Skeletal muscle tissue (tissue), 3 donors: ENCODE measurements at regions not wholly inside any gene's neighbourhood (a gene's known extent, or its start where the extent isn't known, plus 50 kb on each side); places are given as distances from the start of the nearest gene placed in this dataset.

Source experiments
- H3K27ac ChIP-seq: one replicate; pipeline ENCODE4 v1.7.0; 2013; ENCODE audit warnings: mild to moderate bottlenecking, low read depth, low read length, inconsistent platforms
- H3K27me3 ChIP-seq, 3 donors: one replicate each; pipeline ENCODE4 v1.7.0; 2013; ENCODE audit warnings: low read length in 3 of 3; ENCODE audit not compliant: control insufficient read depth in 3 of 3, insufficient read depth in 3 of 3
- H3K36me3 ChIP-seq, 3 donors: one replicate each; pipeline ENCODE4 v1.7.0; 2013; ENCODE audit warnings: low read length in 3 of 3; ENCODE audit not compliant: control insufficient read depth in 3 of 3, insufficient read depth in 3 of 3
- H3K4me1 ChIP-seq, 3 donors: one replicate each; pipeline ENCODE4 v1.7.0; 2013; ENCODE audit warnings: low read length in 3 of 3, mild to moderate bottlenecking in 3 of 3; ENCODE audit not compliant: control insufficient read depth in 3 of 3, insufficient read depth in 3 of 3
- H3K4me3 ChIP-seq, 3 donors: one replicate each; pipeline ENCODE4 v1.7.0; 2013; ENCODE audit warnings: low read length in 3 of 3
- H3K9ac ChIP-seq, 3 donors: one replicate each; pipeline ENCODE4 v1.7.0; 2013; ENCODE audit warnings: low read length in 3 of 3, mild to moderate bottlenecking in 3 of 3, moderate library complexity in 2 of 3, low read depth in 1 of 3
- H3K9me3 ChIP-seq, 3 donors: one replicate each; pipeline ENCODE4 v1.7.0; 2013; ENCODE audit warnings: low read length in 3 of 3; ENCODE audit not compliant: control insufficient read depth in 3 of 3
- donor health status: Osteomylitis.

DNA sequence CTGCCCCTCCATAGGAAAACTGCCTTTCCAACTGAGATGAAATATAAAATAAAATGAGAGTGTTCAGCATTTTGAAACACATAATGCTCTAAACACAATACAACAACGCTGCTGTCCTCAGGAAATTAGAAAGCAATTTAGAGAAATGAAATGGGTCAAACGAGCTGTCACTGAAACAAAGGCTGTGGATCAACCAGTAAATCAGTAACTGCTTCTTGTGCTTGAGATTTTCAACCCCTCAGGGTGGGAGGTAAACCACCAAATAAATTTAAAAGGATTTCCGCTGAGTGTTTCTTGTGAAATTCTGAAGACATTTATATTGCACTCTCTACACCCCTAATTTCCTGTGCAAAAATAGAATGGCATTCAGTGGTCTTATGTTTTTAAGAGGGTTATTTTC, 657.1 kb upstream of the SEL1L start:
- H3K27me3 ChIP-seq: no peaks in the 10 kb centered on the region
- no peaks in the 10 kb centered on the region for H3K4me1 ChIP-seq
- H3K27ac ChIP-seq: no peak overlapping the region
- no peak overlapping the region for H3K9ac ChIP-seq
- no peak overlapping the region for H3K4me3 ChIP-seq
- H3K36me3 ChIP-seq: no peaks in the 10 kb centered on the region
- H3K9me3 ChIP-seq: no peaks in the 10 kb centered on the region

DNA sequence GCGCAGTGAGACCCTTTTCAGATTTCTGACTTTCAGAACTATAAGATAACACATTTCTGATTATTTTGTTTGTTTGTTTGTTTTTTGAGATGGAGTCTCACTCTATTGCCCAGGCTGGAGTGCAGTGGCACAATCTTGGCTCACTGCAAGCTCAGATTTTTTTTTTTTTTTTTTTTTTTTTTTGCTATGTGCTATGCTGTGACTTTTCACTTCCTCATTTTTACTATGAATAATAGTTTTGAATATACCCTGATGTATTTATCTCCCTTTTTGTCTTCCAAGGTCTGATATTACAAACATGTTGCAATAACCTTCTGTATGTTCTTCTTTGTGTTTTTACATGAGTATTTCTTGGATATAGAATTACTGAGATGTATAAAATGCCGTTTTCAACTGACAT, 658.7 kb upstream of the SEL1L start:
- H3K27me3 ChIP-seq: no peaks in the 10 kb centered on the region
- no peaks in the 10 kb centered on the region for H3K36me3 ChIP-seq
- no peak overlapping the region for H3K27ac ChIP-seq
- H3K4me3 ChIP-seq: no peak overlapping the region
- no peaks in the 10 kb centered on the region for H3K9me3 ChIP-seq
- no peak overlapping the region for H3K9ac ChIP-seq
- no peaks in the 10 kb centered on the region for H3K4me1 ChIP-seq

DNA sequence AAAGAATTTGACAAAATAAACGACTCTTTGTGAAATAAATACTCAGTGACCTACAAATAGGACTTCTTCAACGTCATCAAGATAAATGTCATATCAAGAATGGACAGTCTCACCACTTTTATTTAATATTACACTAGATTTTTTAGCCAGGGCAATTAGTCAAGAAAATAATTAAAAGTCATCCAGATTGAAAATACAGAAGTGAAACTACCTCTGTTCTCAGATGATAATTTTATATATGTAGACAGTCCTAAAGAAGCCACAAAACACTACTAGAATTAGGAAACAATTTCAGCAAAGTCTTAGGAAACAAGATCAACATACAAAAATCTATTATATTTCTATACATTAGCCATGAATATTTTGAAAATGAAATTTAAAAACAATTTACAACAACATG, 689.6 kb upstream of the SEL1L start:
- Histone ChIP-seq H3K9me3 (no peaks in the 10 kb centered on the region), H3K9ac (no peak overlapping the region), H3K27ac (no peak overlapping the region), H3K4me3 (no peak overlapping the region), H3K4me1 (no peaks in the 10 kb centered on the region), H3K36me3 (no peaks in the 10 kb centered on the region), H3K27me3 (no peaks in the 10 kb centered on the region)

DNA sequence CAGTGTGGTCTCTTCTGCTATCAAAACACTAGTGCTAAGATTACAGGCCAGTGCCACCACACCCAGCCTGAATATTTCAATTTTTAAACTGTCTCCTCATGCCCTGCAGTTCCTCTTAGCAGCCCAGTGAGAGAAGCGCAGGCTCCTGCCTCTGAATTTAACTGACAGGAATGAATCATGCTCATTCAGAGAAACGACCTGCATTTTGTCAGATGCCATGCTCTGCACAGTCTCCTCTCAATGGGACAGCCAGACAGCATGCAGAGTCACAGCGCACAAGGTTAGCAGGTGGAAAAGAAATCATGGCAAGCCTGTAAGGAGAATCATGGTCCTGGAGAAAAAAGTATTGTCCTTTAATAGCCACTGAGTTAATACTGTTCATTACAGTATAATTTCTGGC, 691.0 kb upstream of the SEL1L start:
- H3K4me3 ChIP-seq: no peak overlapping the region
- no peak overlapping the region for H3K9ac ChIP-seq
- no peaks in the 10 kb centered on the region for H3K27me3 ChIP-seq
- H3K27ac ChIP-seq: no peak overlapping the region
- H3K9me3 ChIP-seq: no peaks in the 10 kb centered on the region
- no peaks in the 10 kb centered on the region for H3K4me1 ChIP-seq
- no peaks in the 10 kb centered on the region for H3K36me3 ChIP-seq

DNA sequence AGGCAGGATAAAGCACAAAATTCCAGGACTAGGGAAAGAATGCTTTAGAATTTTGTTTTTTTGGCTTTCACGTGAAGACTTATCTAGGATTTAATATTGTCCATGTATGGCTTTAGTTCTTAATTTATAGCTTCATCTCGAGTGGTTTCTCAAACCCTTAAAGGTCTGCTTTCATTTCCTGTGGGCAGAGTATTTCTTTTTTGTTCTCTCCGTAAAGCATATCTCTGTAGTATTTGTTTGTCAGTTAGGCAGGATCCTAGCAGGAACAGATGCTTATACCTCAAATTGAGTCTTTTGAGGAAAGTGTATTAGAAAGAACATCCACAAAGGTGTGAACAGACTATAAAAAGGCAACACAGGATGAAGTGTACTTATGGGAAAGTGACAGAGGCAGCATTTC, 697.1 kb upstream of the SEL1L start:
- no peaks in the 10 kb centered on the region for H3K9me3 ChIP-seq
- H3K9ac ChIP-seq: no peak overlapping the region
- H3K36me3 ChIP-seq: no peaks in the 10 kb centered on the region
- no peak overlapping the region for H3K27ac ChIP-seq
- H3K4me3 ChIP-seq: no peak overlapping the region
- no peaks in the 10 kb centered on the region for H3K4me1 ChIP-seq
- H3K27me3 ChIP-seq: no peaks in the 10 kb centered on the region

DNA sequence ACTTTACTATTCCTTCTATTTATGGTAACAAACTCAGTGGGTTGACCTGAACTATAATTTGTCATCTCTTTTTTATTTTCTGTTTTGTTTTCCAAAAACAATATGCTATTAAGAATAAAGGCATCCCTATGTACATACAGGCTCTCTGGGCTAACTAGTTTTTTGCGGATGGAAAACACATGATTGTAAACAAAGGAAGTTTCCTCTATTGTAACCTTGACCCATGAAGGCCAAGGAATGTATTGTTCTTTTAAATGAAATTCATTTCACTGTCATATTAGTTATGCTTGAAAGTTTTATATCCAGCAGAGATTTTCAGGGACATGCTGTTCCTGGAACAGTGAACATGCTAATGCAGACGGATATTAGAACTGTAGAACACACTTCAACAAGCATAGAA, 705.0 kb upstream of the SEL1L start:
- H3K4me3 ChIP-seq: no peak overlapping the region
- H3K4me1 ChIP-seq: no peaks in the 10 kb centered on the region
- H3K9ac ChIP-seq: no peak overlapping the region
- H3K9me3 ChIP-seq: no peaks in the 10 kb centered on the region
- H3K27ac ChIP-seq: no peak overlapping the region
- H3K27me3 ChIP-seq: no peaks in the 10 kb centered on the region
- H3K36me3 ChIP-seq: no peaks in the 10 kb centered on the region

DNA sequence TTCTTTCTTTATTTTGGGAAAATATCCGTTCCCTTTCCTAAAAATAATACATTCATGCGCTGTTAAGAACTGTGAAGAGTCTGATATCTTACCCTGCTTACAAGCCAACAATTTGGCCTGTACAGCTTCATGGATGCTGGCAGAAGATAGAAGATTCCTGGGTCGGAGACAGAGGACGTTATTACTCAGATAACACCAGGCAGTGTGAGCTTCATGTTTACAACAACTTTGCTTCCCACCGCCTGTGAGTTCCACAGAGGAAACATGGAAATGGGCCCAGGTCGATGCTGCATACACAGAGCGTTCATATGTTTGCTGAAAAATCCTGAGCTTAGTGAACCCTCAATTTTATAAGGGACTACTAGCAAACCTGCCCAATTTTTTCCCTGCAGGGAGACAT, 705.6 kb upstream of the SEL1L start:
- H3K4me1 ChIP-seq: no peaks in the 10 kb centered on the region
- H3K27me3 ChIP-seq: no peaks in the 10 kb centered on the region
- H3K27ac ChIP-seq: no peak overlapping the region
- no peak overlapping the region for H3K4me3 ChIP-seq
- no peak overlapping the region for H3K9ac ChIP-seq
- no peaks in the 10 kb centered on the region for H3K9me3 ChIP-seq
- H3K36me3 ChIP-seq: no peaks in the 10 kb centered on the region

DNA sequence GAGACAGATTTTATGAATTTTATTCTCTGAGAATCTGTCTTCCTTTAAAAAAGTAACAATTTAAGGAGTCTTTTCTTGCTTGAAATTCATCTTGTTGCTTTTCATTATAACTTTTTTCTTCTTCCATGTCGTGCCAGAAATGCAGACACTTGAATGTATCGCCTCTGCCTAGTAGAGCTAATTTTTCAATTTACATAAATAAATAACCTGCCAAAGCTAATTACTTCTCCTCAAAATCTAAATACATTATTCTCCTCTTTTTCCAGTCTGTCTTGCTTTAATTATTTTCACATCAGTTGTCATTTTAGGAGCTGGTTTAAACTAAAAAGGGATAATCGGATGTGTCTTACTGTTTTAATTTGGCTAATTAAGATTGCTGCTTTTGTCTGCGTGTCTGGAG, 711.1 kb upstream of the SEL1L start:
- Histone ChIP-seq H3K27ac (no peak overlapping the region), H3K27me3 (no peaks in the 10 kb centered on the region), H3K4me1 (no peaks in the 10 kb centered on the region), H3K9me3 (no peaks in the 10 kb centered on the region), H3K9ac (no peak overlapping the region), H3K36me3 (no peaks in the 10 kb centered on the region), H3K4me3 (no peak overlapping the region)

DNA sequence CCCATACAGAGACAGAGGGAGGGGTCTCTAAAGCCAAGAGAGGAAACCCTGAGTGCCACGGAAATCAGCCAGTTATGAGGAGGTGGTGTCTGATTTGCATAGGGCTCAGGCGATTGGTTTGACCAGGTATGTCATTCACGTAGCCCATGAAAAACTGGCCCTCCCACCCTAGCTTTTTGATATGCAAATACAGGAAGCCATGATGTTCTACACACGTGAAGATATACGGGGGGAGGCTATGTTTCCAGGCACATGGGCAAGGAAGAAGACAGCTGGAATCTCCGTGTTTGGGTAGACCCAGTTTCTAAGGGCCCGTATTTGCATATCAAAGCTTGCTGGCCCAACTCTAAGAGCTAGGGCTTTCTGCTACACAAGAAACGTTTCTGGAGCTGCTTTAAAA, 717.8 kb upstream of the SEL1L start:
- Histone ChIP-seq H3K9me3 (no peaks in the 10 kb centered on the region), H3K27me3 (no peaks in the 10 kb centered on the region), H3K4me1 (no peaks in the 10 kb centered on the region), H3K4me3 (no peak overlapping the region), H3K9ac (no peak overlapping the region), H3K27ac (no peak overlapping the region), H3K36me3 (no peaks in the 10 kb centered on the region)

DNA sequence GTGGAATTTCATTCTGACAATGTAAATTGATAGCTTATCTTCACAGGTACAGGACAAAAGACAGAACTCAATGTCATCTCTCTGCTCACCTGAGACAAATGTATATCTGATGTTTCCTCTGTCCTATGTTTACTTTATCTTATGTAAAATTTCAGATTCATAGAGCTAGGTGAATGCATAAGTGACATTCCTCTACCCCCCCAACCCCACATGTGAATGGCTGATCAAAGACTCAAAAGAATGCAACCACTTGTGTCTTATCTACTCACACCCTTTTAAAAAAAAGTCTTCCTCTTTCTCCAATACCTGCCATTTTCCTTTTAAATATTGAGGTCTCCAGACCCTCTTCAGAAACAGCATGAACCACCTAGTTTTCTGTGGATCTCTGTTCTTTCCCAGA, 736.6 kb upstream of the SEL1L start:
- Histone ChIP-seq H3K36me3 (no peaks in the 10 kb centered on the region), H3K9ac (no peak overlapping the region), H3K9me3 (no peaks in the 10 kb centered on the region), H3K27ac (no peak overlapping the region), H3K4me3 (no peak overlapping the region), H3K4me1 (no peaks in the 10 kb centered on the region), H3K27me3 (no peaks in the 10 kb centered on the region)

DNA sequence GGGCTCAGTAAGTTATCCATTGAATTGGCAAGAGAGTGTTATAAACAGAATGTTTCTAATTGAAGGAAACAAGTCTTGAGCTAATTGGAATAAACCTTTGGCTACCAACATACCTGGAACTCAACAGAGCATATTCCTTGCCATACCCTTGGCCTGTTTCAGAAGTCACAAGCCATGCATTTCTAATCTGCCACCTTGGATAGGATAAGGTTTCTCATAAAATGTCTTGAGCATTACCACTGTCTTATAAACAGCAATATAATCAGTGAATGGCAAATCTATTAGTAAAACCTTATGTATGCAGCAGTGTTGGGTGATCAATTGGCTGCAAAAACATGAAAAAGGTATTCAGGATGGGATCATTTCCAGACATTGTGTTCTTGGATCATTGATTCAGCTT, 765.2 kb upstream of the SEL1L start:
- Histone ChIP-seq H3K27me3 (no peaks in the 10 kb centered on the region), H3K9me3 (no peaks in the 10 kb centered on the region), H3K4me3 (no peak overlapping the region), H3K4me1 (no peaks in the 10 kb centered on the region), H3K27ac (no peak overlapping the region), H3K9ac (no peak overlapping the region), H3K36me3 (no peaks in the 10 kb centered on the region)
